HFF-Myc (cell line): ENCODE measurements at regions not wholly inside any gene's neighbourhood (a gene's known extent, or its start where the extent isn't known, plus 50 kb on each side); places are given as distances from the start of the nearest gene placed in this dataset.

Experiments
- DNase-seq: peaks from one replicate; pipeline ENCODE4 v3.0.0-alpha.2; 2011; ENCODE audit warnings: low read depth; ENCODE audit errors: extremely low read depth
- H3K4me3 ChIP-seq: replicated peaks from 2 replicates; pipeline ENCODE4 v1.5.1; 2011; ENCODE audit warnings: low read depth, mild to moderate bottlenecking, control low read depth, low read length
- TF ChIP-seq, protein P1 (sequence below): IDR thresholded peaks from 2 replicates; pipeline ENCODE4 v1.5.1; 2012; ENCODE audit warnings: mild to moderate bottlenecking, low read depth, low read length, control low read depth; ENCODE audit errors: missing control alignments

DNA sequence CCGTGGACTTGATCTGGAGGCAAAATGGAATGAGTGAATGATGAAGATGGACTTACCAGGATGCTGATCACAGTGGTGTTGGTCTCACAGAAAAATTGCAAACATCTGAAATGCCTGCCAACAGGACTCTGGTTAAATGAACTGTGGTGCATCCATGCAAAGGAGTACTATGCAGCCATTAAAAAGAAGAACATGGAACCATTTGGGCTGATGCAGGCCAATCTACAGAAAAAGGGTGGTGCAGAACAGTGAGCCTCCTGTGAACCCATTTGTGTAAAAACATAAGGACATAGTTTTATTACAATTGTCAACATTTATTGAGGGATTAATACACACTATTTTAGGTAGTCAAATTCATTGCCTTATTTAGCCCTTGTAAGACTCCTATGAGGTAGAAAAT lies 111.9 kb downstream of the MN1 start:
- TF ChIP-seq, protein P1, sequence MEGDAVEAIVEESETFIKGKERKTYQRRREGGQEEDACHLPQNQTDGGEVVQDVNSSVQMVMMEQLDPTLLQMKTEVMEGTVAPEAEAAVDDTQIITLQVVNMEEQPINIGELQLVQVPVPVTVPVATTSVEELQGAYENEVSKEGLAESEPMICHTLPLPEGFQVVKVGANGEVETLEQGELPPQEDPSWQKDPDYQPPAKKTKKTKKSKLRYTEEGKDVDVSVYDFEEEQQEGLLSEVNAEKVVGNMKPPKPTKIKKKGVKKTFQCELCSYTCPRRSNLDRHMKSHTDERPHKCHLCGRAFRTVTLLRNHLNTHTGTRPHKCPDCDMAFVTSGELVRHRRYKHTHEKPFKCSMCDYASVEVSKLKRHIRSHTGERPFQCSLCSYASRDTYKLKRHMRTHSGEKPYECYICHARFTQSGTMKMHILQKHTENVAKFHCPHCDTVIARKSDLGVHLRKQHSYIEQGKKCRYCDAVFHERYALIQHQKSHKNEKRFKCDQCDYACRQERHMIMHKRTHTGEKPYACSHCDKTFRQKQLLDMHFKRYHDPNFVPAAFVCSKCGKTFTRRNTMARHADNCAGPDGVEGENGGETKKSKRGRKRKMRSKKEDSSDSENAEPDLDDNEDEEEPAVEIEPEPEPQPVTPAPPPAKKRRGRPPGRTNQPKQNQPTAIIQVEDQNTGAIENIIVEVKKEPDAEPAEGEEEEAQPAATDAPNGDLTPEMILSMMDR: no peak
- no peak overlapping the region for H3K4me3 ChIP-seq
- DNase-seq: no peak

DNA sequence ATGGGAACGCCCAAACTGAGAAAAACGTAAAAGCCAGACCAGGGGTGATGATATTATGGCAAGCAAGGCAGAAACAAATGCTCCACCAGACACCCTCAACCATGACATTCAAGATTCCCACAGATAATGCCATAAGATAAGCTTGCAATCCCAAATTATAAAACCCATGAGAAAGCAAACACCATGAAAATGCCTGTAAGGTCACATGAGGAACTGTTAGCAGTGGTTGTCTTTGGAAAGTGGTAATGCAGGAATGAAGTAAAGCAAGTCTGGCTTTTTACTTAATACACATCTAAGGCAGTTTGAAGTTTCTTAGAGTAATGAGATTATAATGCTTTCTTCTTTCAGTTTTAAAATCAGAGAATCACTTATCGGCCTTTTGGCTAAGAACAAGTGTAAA lies 111.0 kb downstream of the MN1 start:
- H3K4me3 ChIP-seq: no peak overlapping the region
- TF ChIP-seq, protein P1: no peak
- DNase-seq: no peak

DNA sequence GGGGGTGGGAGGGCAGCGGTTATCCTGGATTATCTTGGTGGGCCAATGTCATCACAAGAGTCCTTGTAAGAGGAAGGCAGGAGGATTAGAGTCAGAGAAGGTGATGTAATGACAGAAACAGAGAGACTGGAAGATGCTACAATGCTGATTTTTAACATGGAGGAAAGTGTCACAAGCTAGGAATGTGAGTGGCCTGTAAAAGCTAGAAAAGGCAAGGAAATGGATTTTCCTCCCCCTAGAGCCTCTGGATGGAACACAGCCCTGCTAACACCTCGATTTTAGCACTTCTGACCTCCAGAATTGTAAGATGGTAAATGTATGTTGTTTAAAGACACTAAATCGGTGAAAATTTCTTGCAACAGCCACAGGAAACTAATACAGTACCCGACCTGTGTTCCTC lies 109.3 kb downstream of the MN1 start:
- DNase-seq: no peak
- TF ChIP-seq, protein P1: no peak
- no peak overlapping the region for H3K4me3 ChIP-seq

DNA sequence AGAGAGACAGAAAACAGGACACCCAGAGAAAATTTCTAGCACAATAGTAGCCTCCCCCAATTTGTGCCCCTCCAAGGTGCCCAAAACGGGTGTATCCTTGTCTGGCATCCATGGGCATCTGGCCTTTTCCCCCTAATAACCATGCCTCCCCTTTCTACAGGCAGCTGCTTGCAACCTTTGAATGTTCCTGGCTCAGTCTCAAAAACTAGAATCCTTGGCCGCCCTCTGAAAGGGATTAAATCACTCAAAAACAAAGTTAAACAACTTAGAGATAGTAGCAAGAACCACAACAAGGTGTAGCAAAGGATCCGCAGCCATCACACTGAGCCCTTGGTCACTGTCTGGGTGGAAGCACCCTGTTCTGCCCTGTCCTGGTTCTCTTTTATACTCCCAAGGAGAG lies 105.6 kb downstream of the MN1 start:
- no peak for DNase-seq
- no peak overlapping the region for H3K4me3 ChIP-seq
- TF ChIP-seq, protein P1: no peak

DNA sequence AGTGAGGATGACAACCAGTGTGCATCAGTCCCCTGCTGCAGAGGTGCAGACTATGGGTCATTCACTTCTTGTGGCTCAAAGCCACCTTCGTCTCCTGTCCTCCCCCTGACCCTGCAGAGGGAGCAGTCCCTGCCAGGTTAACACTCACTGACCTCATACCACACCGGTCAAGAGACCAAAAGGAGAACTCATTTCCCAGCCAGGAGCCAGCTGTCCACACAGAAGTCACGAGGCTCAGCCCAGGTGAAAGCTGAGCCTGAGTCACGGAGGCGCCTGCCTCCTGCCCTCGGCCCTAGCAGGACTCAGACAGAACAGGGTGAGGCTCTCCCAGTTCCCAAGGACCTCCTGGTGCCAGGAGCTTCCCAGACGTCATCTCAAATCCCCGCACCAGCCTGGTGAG lies 103.7 kb downstream of the MN1 start:
- TF ChIP-seq, protein P1: no peak
- DNase-seq: no peak
- H3K4me3 ChIP-seq: no peak overlapping the region
